ENCODE measurements at regions not wholly inside any gene's neighbourhood (a gene's known extent, or its start where the extent isn't known, plus 50 kb on each side); places are given as distances from the start of the nearest gene placed in this dataset.
"Not testable (repeated sequence)": the region's sequence is repeated elsewhere in the genome, so short reads cannot be mapped to it uniquely, and the experiment has no call there.

- no peak overlapping the region for H3K4me3 ChIP-seq
- TF ChIP-seq Cebpa-rat (IDR thresholded peaks at IDR 0.05), result no peak
- no peaks in the 10 kb centered on the region for H3K4me1 ChIP-seq
- no peaks in the 10 kb centered on the region for H3K9me3 ChIP-seq
- no peak overlapping the region for H3K9ac ChIP-seq
- no peak overlapping the region for H3K4me2 ChIP-seq
- no peaks in the 10 kb centered on the region for H4K20me1 ChIP-seq
- H3K27ac ChIP-seq, result no peak overlapping the region
- H3K27me3 ChIP-seq, result no peaks in the 10 kb centered on the region
- H3K36me3 ChIP-seq, result no peaks in the 10 kb centered on the region
Measured at GRCh38 chr13:104565888-104566287, 1499.7 kb upstream of the SLC10A2 start.

- no peak overlapping the region for H3K4me3 ChIP-seq
- no peak overlapping the region for H3K27ac ChIP-seq
- no peak overlapping the region for H3K9ac ChIP-seq
- H3K4me2 ChIP-seq, result no peak overlapping the region
- H3K4me1 ChIP-seq, result no peaks in the 10 kb centered on the region
- no peaks in the 10 kb centered on the region for H4K20me1 ChIP-seq
- no peak for TF ChIP-seq Cebpa-rat (IDR thresholded peaks at IDR 0.05)
- no peaks in the 10 kb centered on the region for H3K27me3 ChIP-seq
- no peaks in the 10 kb centered on the region for H3K9me3 ChIP-seq
- H3K36me3 ChIP-seq, result no peaks in the 10 kb centered on the region
Measured at GRCh38 chr13:104553896-104554295, 1487.7 kb upstream of the SLC10A2 start.

- TF ChIP-seq Cebpa-rat (IDR thresholded peaks at IDR 0.05), result no peak
- H3K36me3 ChIP-seq, result no peaks in the 10 kb centered on the region
- no peaks in the 10 kb centered on the region for H3K9me3 ChIP-seq
- no peak overlapping the region for H3K9ac ChIP-seq
- no peak overlapping the region for H3K4me2 ChIP-seq
- no peaks in the 10 kb centered on the region for H3K4me1 ChIP-seq
- no peak overlapping the region for H3K27ac ChIP-seq
- no peaks in the 10 kb centered on the region for H3K27me3 ChIP-seq
- no peak overlapping the region for H3K4me3 ChIP-seq
- no peaks in the 10 kb centered on the region for H4K20me1 ChIP-seq
Measured at GRCh38 chr13:104553186-104553585, 1487.0 kb upstream of the SLC10A2 start.

DNA sequence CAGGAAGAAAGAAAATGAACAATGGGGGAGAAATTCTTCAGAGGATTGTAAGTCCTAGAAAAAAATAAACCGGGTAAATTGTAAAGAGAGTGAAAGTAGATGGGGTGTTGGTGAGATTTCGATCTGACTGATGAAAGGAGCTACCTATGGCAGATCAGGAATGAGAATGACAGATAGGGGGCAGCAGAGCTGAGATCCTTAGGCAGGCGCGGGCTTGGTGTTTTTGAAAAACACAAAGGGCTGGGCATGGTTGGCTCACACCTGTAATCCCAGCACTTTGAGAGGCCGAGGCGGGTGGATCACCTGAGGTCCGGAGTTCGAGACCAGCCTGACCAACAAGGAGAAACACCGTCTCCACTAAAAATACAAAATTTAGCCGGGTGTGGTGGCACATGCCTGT lies 1468.6 kb upstream of the SLC10A2 start:
- H3K9me3 ChIP-seq, result no peaks in the 10 kb centered on the region
- H3K4me2 ChIP-seq, result no peak overlapping the region
- no peak for TF ChIP-seq Cebpa-rat (IDR thresholded peaks at IDR 0.05)
- H3K9ac ChIP-seq, result no peak overlapping the region
- no peaks in the 10 kb centered on the region for H3K4me1 ChIP-seq
- no peaks in the 10 kb centered on the region for H3K36me3 ChIP-seq
- H3K27me3 ChIP-seq, result no peaks in the 10 kb centered on the region
- H3K4me3 ChIP-seq, result no peak overlapping the region
- H4K20me1 ChIP-seq, result no peaks in the 10 kb centered on the region
- no peak overlapping the region for H3K27ac ChIP-seq

GRCh38 chr13:104532132-104532531 lies 1465.9 kb upstream of the SLC10A2 start:
- Histone ChIP-seq H3K36me3 (no peaks in the 10 kb centered on the region), H3K4me2 (no peak overlapping the region), H3K27me3 (no peaks in the 10 kb centered on the region), H3K9me3 (no peaks in the 10 kb centered on the region), H3K4me3 (no peak overlapping the region), H4K20me1 (no peaks in the 10 kb centered on the region), H3K27ac (no peak overlapping the region), H3K4me1 (no peaks in the 10 kb centered on the region), H3K9ac (no peak overlapping the region)
- TF ChIP-seq Cebpa-rat (IDR thresholded peaks at IDR 0.05), result no peak

GRCh38 chr13:104530741-104531140 lies 1464.5 kb upstream of the SLC10A2 start:
- no peaks in the 10 kb centered on the region for H3K27me3 ChIP-seq
- no peak for TF ChIP-seq Cebpa-rat (IDR thresholded peaks at IDR 0.05)

DNA sequence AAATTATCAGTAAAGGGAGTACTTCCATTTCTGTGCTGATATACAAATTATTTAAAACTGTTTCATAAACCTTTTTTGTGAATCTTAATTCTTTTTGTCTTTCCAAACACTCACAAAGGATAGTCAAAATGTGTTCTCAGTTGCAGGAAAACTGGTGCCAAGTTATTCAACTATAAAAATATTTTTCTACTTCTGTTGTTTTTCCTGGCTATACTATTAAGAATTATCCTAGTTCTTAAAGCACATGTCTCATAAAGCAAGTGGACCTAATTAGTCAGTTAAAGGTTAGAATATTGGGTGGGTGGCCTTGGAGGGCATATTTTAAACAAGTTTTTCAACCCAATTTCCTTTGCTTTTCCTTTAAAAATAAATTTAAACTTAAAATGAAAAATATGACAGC lies 1460.3 kb upstream of the SLC10A2 start:
- H3K27me3 ChIP-seq, result no peaks in the 10 kb centered on the region
- no peak overlapping the region for H3K4me2 ChIP-seq
- no peak for TF ChIP-seq Cebpa-rat (IDR thresholded peaks at IDR 0.05)
- no peak overlapping the region for H3K4me3 ChIP-seq
- peaks cover 6% of the 10 kb centered on the region; the same call in 1 of the 2 replicates for H3K9me3 ChIP-seq
- no peak overlapping the region for H3K9ac ChIP-seq
- no peak overlapping the region for H3K27ac ChIP-seq
- no peaks in the 10 kb centered on the region for H3K36me3 ChIP-seq
- no peaks in the 10 kb centered on the region for H3K4me1 ChIP-seq
- H4K20me1 ChIP-seq, result no peaks in the 10 kb centered on the region

More at GRCh38 chr13:104530741-104531140, 1464.5 kb upstream of the SLC10A2 start:
- H4K20me1 ChIP-seq, result no peaks in the 10 kb centered on the region
- no peaks in the 10 kb centered on the region for H3K36me3 ChIP-seq
- no peak overlapping the region for H3K4me3 ChIP-seq
- H3K9me3 ChIP-seq, result no peaks in the 10 kb centered on the region
- no peak overlapping the region for H3K27ac ChIP-seq
- no peaks in the 10 kb centered on the region for H3K4me1 ChIP-seq
- H3K4me2 ChIP-seq, result no peak overlapping the region
- no peak overlapping the region for H3K9ac ChIP-seq

GRCh38 chr13:104525467-104525866 lies 1459.2 kb upstream of the SLC10A2 start:
- peaks cover 6% of the 10 kb centered on the region; the same call in 1 of the 2 replicates for H3K9me3 ChIP-seq
- H4K20me1 ChIP-seq, result no peaks in the 10 kb centered on the region
- no peak for TF ChIP-seq Cebpa-rat (IDR thresholded peaks at IDR 0.05)
- H3K4me1 ChIP-seq, result no peaks in the 10 kb centered on the region
- H3K4me3 ChIP-seq, result no peak overlapping the region
- H3K27ac ChIP-seq, result no peak overlapping the region
- no peak overlapping the region for H3K4me2 ChIP-seq
- no peaks in the 10 kb centered on the region for H3K36me3 ChIP-seq
- no peaks in the 10 kb centered on the region for H3K27me3 ChIP-seq
- H3K9ac ChIP-seq, result no peak overlapping the region

DNA sequence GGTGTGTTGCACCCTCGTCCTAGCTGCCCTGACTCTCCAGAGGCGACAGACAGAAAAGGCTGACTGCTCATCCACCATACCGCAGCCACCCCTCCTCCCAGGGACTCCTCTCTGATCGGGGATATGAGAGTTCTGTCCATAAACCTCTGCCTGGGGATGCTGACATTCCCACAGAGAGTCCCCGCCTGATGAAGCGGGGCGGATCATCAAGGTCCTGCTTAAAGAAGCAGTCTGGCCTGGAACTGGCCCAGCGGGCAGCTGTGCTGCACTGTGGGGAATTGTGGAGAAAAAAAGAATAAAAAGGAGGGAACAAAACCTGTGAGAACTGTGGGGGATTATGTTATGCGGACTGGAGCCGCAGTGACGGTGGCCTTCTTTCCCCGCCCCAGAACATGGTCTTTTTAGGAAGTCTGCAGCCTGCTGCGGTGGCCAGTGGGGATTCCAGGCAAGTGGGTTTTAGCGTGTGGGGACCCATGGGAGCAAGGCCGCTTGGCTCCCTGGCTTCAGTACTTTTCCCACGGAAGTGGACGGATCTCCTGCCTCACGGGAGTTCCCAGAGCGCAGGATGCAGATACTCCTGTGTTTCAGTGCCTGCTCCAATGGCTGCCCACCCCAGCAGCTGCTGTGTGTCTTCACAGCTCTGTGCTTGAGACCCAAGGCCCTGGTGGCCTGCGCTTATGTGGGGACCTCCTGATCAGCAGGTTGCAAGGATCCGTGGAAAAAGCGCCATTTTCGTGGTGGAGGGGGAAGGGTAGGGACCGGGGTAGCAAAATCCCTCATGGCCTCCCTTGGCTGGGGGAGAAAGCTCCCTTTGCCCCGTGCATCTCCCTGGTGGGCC lies 1456.2 kb upstream of the SLC10A2 start:
- Histone ChIP-seq H3K9me3 (peaks cover 6% of the 10 kb centered on the region; the same call in 1 of the 2 replicates), H3K4me3 (no peak overlapping the region), H3K27me3 (no peaks in the 10 kb centered on the region), H3K9ac (no peak overlapping the region), H3K4me2 (no peak overlapping the region), H4K20me1 (no peaks in the 10 kb centered on the region), H3K36me3 (no peaks in the 10 kb centered on the region), H3K4me1 (no peaks in the 10 kb centered on the region), H3K27ac (no peak overlapping the region)
- TF ChIP-seq Cebpa-rat (IDR thresholded peaks at IDR 0.05), result no peak

DNA sequence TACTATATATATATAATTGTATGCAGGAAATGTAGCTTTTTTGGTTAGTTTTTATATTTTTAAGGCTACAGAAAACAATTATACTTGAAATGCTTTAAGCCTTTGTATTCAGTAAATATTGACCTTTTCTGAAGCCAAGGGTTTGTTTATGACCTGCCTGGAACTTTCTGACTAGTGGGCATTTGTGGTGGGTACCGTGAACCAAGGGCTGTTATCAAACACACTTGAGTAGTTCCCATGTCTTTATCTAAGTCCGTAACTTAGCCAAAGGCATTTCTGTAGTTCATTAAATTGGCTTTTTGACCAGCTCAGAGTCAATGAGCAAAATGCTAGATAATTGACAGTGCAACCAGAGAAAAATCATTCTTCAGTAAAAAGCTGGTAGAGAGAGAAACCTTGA lies 1444.2 kb upstream of the SLC10A2 start:
- H3K27me3 ChIP-seq, result no peaks in the 10 kb centered on the region
- no peaks in the 10 kb centered on the region for H4K20me1 ChIP-seq
- H3K4me2 ChIP-seq, result no peak overlapping the region
- no peaks in the 10 kb centered on the region for H3K9me3 ChIP-seq
- no peak overlapping the region for H3K27ac ChIP-seq
- H3K36me3 ChIP-seq, result no peaks in the 10 kb centered on the region
- no peak overlapping the region for H3K9ac ChIP-seq
- TF ChIP-seq Cebpa-rat (IDR thresholded peaks at IDR 0.05), result no peak
- no peaks in the 10 kb centered on the region for H3K4me1 ChIP-seq
- no peak overlapping the region for H3K4me3 ChIP-seq

- H3K36me3 ChIP-seq, H4K20me1 ChIP-seq, H3K4me2 ChIP-seq, H3K27me3 ChIP-seq, H3K27ac ChIP-seq, H3K4me3 ChIP-seq, H3K9ac ChIP-seq, H3K4me1 ChIP-seq, H3K9me3 ChIP-seq: not testable (repeated sequence)
Measured at GRCh38 chr13:104493502-104493901, 1427.3 kb upstream of the SLC10A2 start.
